Activated CD8-positive, alpha-beta T cell treated with anti-CD3 and anti-CD28 coated beads for 36 hours (primary cell): ENCODE measurements at regions not wholly inside any gene's neighbourhood (a gene's known extent, or its start where the extent isn't known, plus 50 kb on each side); places are given as distances from the start of the nearest gene placed in this dataset.
A peak's percentile ranks its signal among the peaks of the same experiment; 100 is the strongest.
"Not testable (repeated sequence)": the region's sequence is repeated elsewhere in the genome, so short reads cannot be mapped to it uniquely, and the experiment has no call there.

Experiments
- ATAC-seq: fragments of 200-7000 bp; cut with Tn5 transposase; one replicate; pipeline ENCODE4 v1.10.0; 2021; ENCODE audit warnings: mild to moderate bottlenecking, moderate library complexity
- CTCF ChIA-PET: fragments of 350-600 bp; sonication (Branson Sonifier 250); formaldehyde crosslinking; loops from one replicate; lab custom pipeline; 2021; ENCODE audit warnings: antibody characterized with exemption; lab: Charles Lee
- POLR2A ChIA-PET: fragments of 350-600 bp; sonication (Branson Sonifier 250); formaldehyde crosslinking; loops from one replicate; lab custom pipeline; 2021; ENCODE audit warnings: antibody characterized with exemption; lab: Charles Lee
- DNase-seq: peaks from one replicate; pipeline ENCODE4 v3.0.0-alpha.2; 2020
- H3K27ac Mint-ChIP-seq: one replicate; pipeline ENCODE4 v1.8.0; 2021; ENCODE audit warnings: mild to moderate bottlenecking, mixed read lengths
- H3K27me3 Mint-ChIP-seq: one replicate; pipeline ENCODE4 v1.8.0; 2021; ENCODE audit warnings: mixed read lengths
- H3K36me3 Mint-ChIP-seq: one replicate; pipeline ENCODE4 v1.8.0; 2021; ENCODE audit warnings: low read depth, mixed read lengths
- H3K4me1 Mint-ChIP-seq: one replicate; pipeline ENCODE4 v1.8.0; 2021; ENCODE audit warnings: low read depth, mixed read lengths
- H3K4me3 Mint-ChIP-seq: one replicate; pipeline ENCODE4 v1.8.0; 2021; ENCODE audit warnings: mild to moderate bottlenecking, moderate library complexity, mixed read lengths
- H3K9me3 Mint-ChIP-seq: one replicate; pipeline ENCODE4 v1.8.0; 2021; ENCODE audit warnings: mixed read lengths
- CTCF ChIP-seq: fragments of 200-600 bp; IDR thresholded peaks from one replicate; pipeline ENCODE4 v1.8.0; 2022; ENCODE audit warnings: antibody characterized with exemption, mild to moderate bottlenecking
- intact Hi-C: fragments of 100-400 bp; cut with micrococcal nuclease; formaldehyde crosslinking; loops from one replicate; pipeline ENCODE4 v1.10.0; 2022

GRCh38 chr4:3607690-3608552 lies 75.7 kb upstream of the LRPAP1 start:
- intact Hi-C loops, result no loop called here
- H3K27ac Mint-ChIP-seq, result no peak overlapping the region
- DNase-seq (no peak), ATAC-seq (no peak)
- H3K36me3 Mint-ChIP-seq, result no peaks in the 10 kb centered on the region
- no peaks in the 10 kb centered on the region for H3K4me1 Mint-ChIP-seq
- H3K27me3 Mint-ChIP-seq, result no peaks in the 10 kb centered on the region
- ChIA-PET POLR2A (no interaction called here), CTCF (no interaction called here)
- no peak for TF ChIP-seq CTCF
- H3K4me3 Mint-ChIP-seq, result no peak overlapping the region
- peaks cover 2% of the 10 kb centered on the region for H3K9me3 Mint-ChIP-seq

GRCh38 chr4:3606850-3607249 lies 74.6 kb upstream of the LRPAP1 start:
- H3K36me3 Mint-ChIP-seq, H3K4me1 Mint-ChIP-seq, H3K4me3 Mint-ChIP-seq, H3K9me3 Mint-ChIP-seq, CTCF ChIA-PET, H3K27ac Mint-ChIP-seq, POLR2A ChIA-PET, intact Hi-C loops, H3K27me3 Mint-ChIP-seq: not testable (repeated sequence)
- peak; percentile 5 for DNase-seq
- ATAC-seq, result peak; percentile 42

GRCh38 chr4:3606271-3606670 lies 74.0 kb upstream of the LRPAP1 start:
- CTCF ChIA-PET, POLR2A ChIA-PET, intact Hi-C loops, H3K9me3 Mint-ChIP-seq, H3K4me1 Mint-ChIP-seq, H3K4me3 Mint-ChIP-seq, H3K36me3 Mint-ChIP-seq, H3K27me3 Mint-ChIP-seq, ATAC-seq, DNase-seq, H3K27ac Mint-ChIP-seq: not testable (repeated sequence)

- Mint-ChIP-seq H3K36me3 (no peaks in the 10 kb centered on the region), H3K27me3 (no peaks in the 10 kb centered on the region), H3K4me3 (no peak overlapping the region), H3K4me1 (no peaks in the 10 kb centered on the region), H3K27ac (no peak overlapping the region), H3K9me3 (peaks cover 3% of the 10 kb centered on the region)
- intact Hi-C loops, result no loop called here
- POLR2A ChIA-PET, result no interaction called here
- CTCF ChIA-PET, result no interaction called here
- no peak for TF ChIP-seq CTCF
- DNase-seq (no peak), ATAC-seq (no peak)
Measured at GRCh38 chr4:3605491-3605890, 73.3 kb upstream of the LRPAP1 start.

GRCh38 chr4:3602886-3603645 lies 70.8 kb upstream of the LRPAP1 start:
- POLR2A ChIA-PET, H3K9me3 Mint-ChIP-seq, H3K27me3 Mint-ChIP-seq, DNase-seq, H3K27ac Mint-ChIP-seq, H3K4me1 Mint-ChIP-seq, ATAC-seq, H3K4me3 Mint-ChIP-seq, CTCF ChIA-PET, intact Hi-C loops, H3K36me3 Mint-ChIP-seq: not testable (repeated sequence)

- no peaks in the 10 kb centered on the region for H3K36me3 Mint-ChIP-seq
- no peak for TF ChIP-seq CTCF
- H3K4me1 Mint-ChIP-seq, result no peaks in the 10 kb centered on the region
- no peaks in the 10 kb centered on the region for H3K27me3 Mint-ChIP-seq
- POLR2A ChIA-PET, result no interaction called here
- no peak overlapping the region for H3K27ac Mint-ChIP-seq
- ATAC-seq (no peak), DNase-seq (no peak)
- no peak overlapping the region for H3K4me3 Mint-ChIP-seq
- H3K9me3 Mint-ChIP-seq, result peaks cover 3% of the 10 kb centered on the region
- CTCF ChIA-PET, result no interaction called here
- intact Hi-C loops, result no loop called here
Measured at GRCh38 chr4:3601992-3602391, 69.8 kb upstream of the LRPAP1 start.

GRCh38 chr4:3601108-3601690 lies 69.0 kb upstream of the LRPAP1 start:
- DNase-seq, H3K36me3 Mint-ChIP-seq, CTCF ChIA-PET, intact Hi-C loops, H3K27ac Mint-ChIP-seq, H3K27me3 Mint-ChIP-seq, H3K4me1 Mint-ChIP-seq, POLR2A ChIA-PET, H3K9me3 Mint-ChIP-seq, ATAC-seq, H3K4me3 Mint-ChIP-seq: not testable (repeated sequence)
